ENCODE measurements at regions not wholly inside any gene's neighbourhood (a gene's known extent, or its start where the extent isn't known, plus 50 kb on each side); places are given as distances from the start of the nearest gene placed in this dataset.

- TF ChIP-seq ZNF546 (CRISPR knock-in tag; conservative IDR thresholded peaks at IDR 0.05): peak; percentile 82
- TF ChIP-seq GATAD1 (CRISPR knock-in tag; IDR thresholded peaks at IDR 0.05): peak; percentile 85
- TF ChIP-seq ZKSCAN1 (IDR thresholded peaks at IDR 0.05; ENCODE audit: low read length): peak; percentile 92
- TF ChIP-seq MXD1 (CRISPR knock-in tag; IDR thresholded peaks at IDR 0.05): peak; percentile 74; the same call in 1 of the 2 replicates
- no peak for TF ChIP-seq PTBP1 (IDR thresholded peaks at IDR 0.05; ENCODE audit: low read depth, low read length, poor library complexity, severe bottlenecking)
- peak; percentile 94; the same call in 1 of the 2 replicates for TF ChIP-seq SALL2 (CRISPR knock-in tag; IDR thresholded peaks at IDR 0.05)
- TF ChIP-seq TCF7L2 (IDR thresholded peaks at IDR 0.05; ENCODE audit: low read depth, low read length): no peak
- TF ChIP-seq SP4 (CRISPR knock-in tag; IDR thresholded peaks at IDR 0.05): peak; percentile 82
- peak; percentile 93 for TF ChIP-seq ZNF280B (CRISPR knock-in tag; IDR thresholded peaks at IDR 0.05; ENCODE audit: borderline replicate concordance)
- peak; percentile 87 for TF ChIP-seq REL (CRISPR knock-in tag; conservative IDR thresholded peaks at IDR 0.05)
- peak; percentile 99 for TF ChIP-seq MTA1 (CRISPR knock-in tag; IDR thresholded peaks at IDR 0.05; ENCODE audit: borderline replicate concordance)
- TF ChIP-seq ZNF513 (CRISPR knock-in tag; conservative IDR thresholded peaks at IDR 0.05): no peak
- peak; percentile 90 for TF ChIP-seq SNAPC2 (CRISPR knock-in tag; IDR thresholded peaks at IDR 0.05)
- TF ChIP-seq ARNT (IDR thresholded peaks at IDR 0.05): no peak
- peak; percentile 95 for TF ChIP-seq ZNF451 (CRISPR knock-in tag; IDR thresholded peaks at IDR 0.05)
- TF ChIP-seq ZNF224 (CRISPR knock-in tag; IDR thresholded peaks at IDR 0.05): peak; percentile 97
- peak; percentile 77 for TF ChIP-seq ATF1 (CRISPR knock-in tag; IDR thresholded peaks at IDR 0.05)
- TF ChIP-seq ZNF629 (CRISPR knock-in tag; conservative IDR thresholded peaks at IDR 0.05): peak; percentile 87
- TF ChIP-seq FIP1L1 (IDR thresholded peaks at IDR 0.05; ENCODE audit: borderline replicate concordance, insufficient read depth, low read depth, low read length): 0 out of 2 replicates have a peak, but pooled peaks have one; percentile 87
- peak; percentile 81; the same call in 1 of the 2 replicates for TF ChIP-seq TFDP2 (CRISPR knock-in tag; IDR thresholded peaks at IDR 0.05)
- TF ChIP-seq ZNF136 (CRISPR knock-in tag; IDR thresholded peaks at IDR 0.05; ENCODE audit: low read depth): peak; percentile 95
- TF ChIP-seq ZSCAN20 (CRISPR knock-in tag; IDR thresholded peaks at IDR 0.05; ENCODE audit: borderline replicate concordance): no peak
- TF ChIP-seq MBNL3 (CRISPR knock-in tag; conservative IDR thresholded peaks at IDR 0.05): no peak
- peak; percentile 96 for TF ChIP-seq TGIF2 (CRISPR knock-in tag; IDR thresholded peaks at IDR 0.05)
These were observed 150.6 kb upstream of the AFDN start (continued) for GRCh38 chr6:167676000-167676665.
